ENCODE measurements at regions not wholly inside any gene's neighbourhood (a gene's known extent, or its start where the extent isn't known, plus 50 kb on each side); places are given as distances from the start of the nearest gene placed in this dataset.

GRCh38 chr1:70891051-70891843 is 156.4 kb downstream of the PTGER3 start:
- H3K4me3 ChIP-seq (ENCODE audit: low read length), result no peak overlapping the region
- no peaks in the 10 kb centered on the region for H3K4me1 Mint-ChIP-seq (ENCODE audit: low read depth)
- no peak overlapping the region for H3K27ac ChIP-seq (ENCODE audit: low read depth in 1 of 2, low read length in 2 of 2)
- TF ChIP-seq, protein P1, sequence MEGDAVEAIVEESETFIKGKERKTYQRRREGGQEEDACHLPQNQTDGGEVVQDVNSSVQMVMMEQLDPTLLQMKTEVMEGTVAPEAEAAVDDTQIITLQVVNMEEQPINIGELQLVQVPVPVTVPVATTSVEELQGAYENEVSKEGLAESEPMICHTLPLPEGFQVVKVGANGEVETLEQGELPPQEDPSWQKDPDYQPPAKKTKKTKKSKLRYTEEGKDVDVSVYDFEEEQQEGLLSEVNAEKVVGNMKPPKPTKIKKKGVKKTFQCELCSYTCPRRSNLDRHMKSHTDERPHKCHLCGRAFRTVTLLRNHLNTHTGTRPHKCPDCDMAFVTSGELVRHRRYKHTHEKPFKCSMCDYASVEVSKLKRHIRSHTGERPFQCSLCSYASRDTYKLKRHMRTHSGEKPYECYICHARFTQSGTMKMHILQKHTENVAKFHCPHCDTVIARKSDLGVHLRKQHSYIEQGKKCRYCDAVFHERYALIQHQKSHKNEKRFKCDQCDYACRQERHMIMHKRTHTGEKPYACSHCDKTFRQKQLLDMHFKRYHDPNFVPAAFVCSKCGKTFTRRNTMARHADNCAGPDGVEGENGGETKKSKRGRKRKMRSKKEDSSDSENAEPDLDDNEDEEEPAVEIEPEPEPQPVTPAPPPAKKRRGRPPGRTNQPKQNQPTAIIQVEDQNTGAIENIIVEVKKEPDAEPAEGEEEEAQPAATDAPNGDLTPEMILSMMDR (IDR thresholded peaks at IDR 0.05), result no peak
- H3K36me3 ChIP-seq (ENCODE audit: insufficient read depth, low read length), result no peaks in the 10 kb centered on the region
- ATAC-seq (ENCODE audit: poor library complexity) (no peak), DNase-seq (no peak)
- no peak overlapping the region for H3K27ac Mint-ChIP-seq
- POLR2A ChIA-PET, result no interaction called here
- no peaks in the 10 kb centered on the region for H3K9me3 Mint-ChIP-seq
- H3K36me3 Mint-ChIP-seq (ENCODE audit: low read depth), result no peaks in the 10 kb centered on the region
- intact Hi-C loops (cut with DNase I, micrococcal nuclease), result loop anchor here in 1 of 2 experiments (2.0 kb wide), 1 partner anchor 20 kb away; no protein-coding TSS in a partner anchor
- no peaks in the 10 kb centered on the region for H3K9me3 ChIP-seq (ENCODE audit: control insufficient read depth in 1 of 2, insufficient read depth in 1 of 2, low read length in 2 of 2)
- no peaks in the 10 kb centered on the region for H3K4me1 ChIP-seq (ENCODE audit: insufficient read depth, low read length)
- H3K4me3 Mint-ChIP-seq, result no peak overlapping the region
- H3K27me3 Mint-ChIP-seq, result no peaks in the 10 kb centered on the region
- peaks cover 0 to 3% of the 10 kb centered on the region in 2 experiments for H3K27me3 ChIP-seq (ENCODE audit: control insufficient read depth in 1 of 2, insufficient read depth in 2 of 2, low read length in 2 of 2)
- CTCF ChIA-PET, result no interaction called here

DNA sequence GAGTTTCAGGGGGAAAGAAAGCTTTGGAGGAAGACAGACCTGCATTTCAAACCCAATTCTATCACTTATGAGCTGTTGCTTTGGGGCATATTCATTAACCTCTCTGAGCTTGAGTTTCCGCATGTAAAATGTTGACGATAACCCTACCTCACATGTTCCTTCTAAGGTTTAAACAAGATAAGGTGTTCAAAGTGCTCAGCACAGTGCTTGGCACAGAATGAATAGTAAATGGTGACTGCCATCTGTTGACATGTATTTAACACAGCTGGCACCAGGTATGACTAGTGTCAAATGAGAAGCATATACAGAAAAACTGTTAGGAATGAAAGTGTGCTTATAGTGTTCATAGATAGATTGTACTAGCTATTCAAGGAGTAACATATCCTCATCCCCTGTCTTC is 155.5 kb downstream of the PTGER3 start:
- no peaks in the 10 kb centered on the region for H3K4me1 Mint-ChIP-seq (ENCODE audit: low read depth)
- CTCF ChIA-PET, result no interaction called here
- H3K4me3 Mint-ChIP-seq, result no peak overlapping the region
- no peaks in the 10 kb centered on the region for H3K36me3 Mint-ChIP-seq (ENCODE audit: low read depth)
- no peaks in the 10 kb centered on the region for H3K9me3 Mint-ChIP-seq
- no peak overlapping the region for H3K27ac Mint-ChIP-seq
- H3K27me3 Mint-ChIP-seq, result no peaks in the 10 kb centered on the region
- no peaks in the 10 kb centered on the region for H3K36me3 ChIP-seq (ENCODE audit: insufficient read depth, low read length)
- H3K27ac ChIP-seq (ENCODE audit: low read depth in 1 of 2, low read length in 2 of 2), result no peak overlapping the region
- H3K4me3 ChIP-seq (ENCODE audit: low read length), result no peak overlapping the region
- DNase-seq, result no peak
- TF ChIP-seq, protein P1 (IDR thresholded peaks at IDR 0.05), result no peak
- no peaks in the 10 kb centered on the region for H3K9me3 ChIP-seq (ENCODE audit: control insufficient read depth in 1 of 2, insufficient read depth in 1 of 2, low read length in 2 of 2)
- intact Hi-C loops (cut with DNase I, micrococcal nuclease), result no loop called here
- no peak for ATAC-seq (ENCODE audit: poor library complexity)
- peaks cover 0 to 3% of the 10 kb centered on the region in 2 experiments for H3K27me3 ChIP-seq (ENCODE audit: control insufficient read depth in 1 of 2, insufficient read depth in 2 of 2, low read length in 2 of 2)
- POLR2A ChIA-PET, result no interaction called here
- H3K4me1 ChIP-seq (ENCODE audit: insufficient read depth, low read length), result no peaks in the 10 kb centered on the region

- Mint-ChIP-seq H3K4me1 (ENCODE audit: low read depth) (no peaks in the 10 kb centered on the region), H3K27me3 (no peaks in the 10 kb centered on the region), H3K27ac (no peak overlapping the region), H3K4me3 (no peak overlapping the region), H3K9me3 (no peaks in the 10 kb centered on the region), H3K36me3 (ENCODE audit: low read depth) (no peaks in the 10 kb centered on the region)
- ATAC-seq (ENCODE audit: poor library complexity) (no peak), DNase-seq (no peak)
- ChIA-PET POLR2A (no interaction called here), CTCF (no interaction called here)
- Histone ChIP-seq H3K4me3 (ENCODE audit: low read length) (no peak overlapping the region), H3K9me3 (ENCODE audit: control insufficient read depth in 1 of 2, insufficient read depth in 1 of 2, low read length in 2 of 2) (no peaks in the 10 kb centered on the region), H3K4me1 (ENCODE audit: insufficient read depth, low read length) (no peaks in the 10 kb centered on the region), H3K27me3 (ENCODE audit: control insufficient read depth in 1 of 2, insufficient read depth in 2 of 2, low read length in 2 of 2) (peaks cover 0 to 3% of the 10 kb centered on the region in 2 experiments), H3K36me3 (ENCODE audit: insufficient read depth, low read length) (no peaks in the 10 kb centered on the region), H3K27ac (ENCODE audit: low read depth in 1 of 2, low read length in 2 of 2) (no peak overlapping the region)
- TF ChIP-seq, protein P1 (IDR thresholded peaks at IDR 0.05), result no peak
- intact Hi-C loops (cut with DNase I, micrococcal nuclease), result no loop called here
These were observed 154.7 kb downstream of the PTGER3 start for GRCh38 chr1:70892930-70893329.

Measured in CD4-positive, alpha-beta T cell (primary cell).